Thoracic aorta (tissue), 2 donors: ENCODE measurements at regions not wholly inside any gene's neighbourhood (a gene's known extent, or its start where the extent isn't known, plus 50 kb on each side); places are given as distances from the start of the nearest gene placed in this dataset.

Source experiments
- ATAC-seq: fragments of 150-250 bp; one replicate; pipeline ENCODE4 v1.8.0; 2017; ENCODE audit warnings: low read depth; ENCODE audit not compliant: insufficient number of reproducible peaks, low FRiP score
- DNase-seq: peaks from one replicate; pipeline ENCODE4 v3.0.0-alpha.2; 2020; ENCODE audit warnings: low spot score
- H3K27ac ChIP-seq, 2 donors: fragments of 200-600 bp; sonication (generic); 1 replicate in 1 of 2; 2 replicates in 1 of 2; pipeline ENCODE4 v1.5.1; 2016; ENCODE audit warnings: mild to moderate bottlenecking in 2 of 2, moderate library complexity in 2 of 2
- H3K27me3 ChIP-seq: fragments of 200-600 bp; sonication (generic); replicated peaks from 2 replicates; pipeline ENCODE4 v1.6.0; 2016; ENCODE audit warnings: mild to moderate bottlenecking; ENCODE audit not compliant: insufficient read depth
- H3K36me3 ChIP-seq: fragments of 200-600 bp; sonication (generic); one replicate; pipeline ENCODE4 v1.5.1; 2016
- H3K4me1 ChIP-seq, 2 donors: fragments of 200-600 bp; sonication (generic); 1 replicate in 1 of 2; 2 replicates in 1 of 2; pipeline versions ENCODE4 v1.5.1 to v1.6.0; 2016; ENCODE audit warnings: low read depth in 2 of 2, mild to moderate bottlenecking in 1 of 2; ENCODE audit not compliant: control insufficient read depth in 1 of 2
- H3K4me3 ChIP-seq: fragments of 200-600 bp; sonication (generic); 2 replicates; pipeline ENCODE4 v1.5.1; 2016; ENCODE audit warnings: mild to moderate bottlenecking
- H3K9me3 ChIP-seq: fragments of 200-600 bp; sonication (generic); 2 replicates; pipeline ENCODE4 v1.5.1; 2016
- CTCF ChIP-seq: fragments of 200-600 bp; sonication (generic); IDR thresholded peaks from one replicate; pipeline ENCODE4 v1.5.1; 2019; ENCODE audit warnings: antibody characterized with exemption

GRCh38 chr7:46775776-46776175, 806.1 kb downstream of the TNS3 start:
- no peak overlapping the region for H3K4me3 ChIP-seq
- H3K27me3 ChIP-seq: no peaks in the 10 kb centered on the region
- H3K9me3 ChIP-seq: no peaks in the 10 kb centered on the region
- ATAC-seq (no peak), DNase-seq (no peak)
- H3K4me1 ChIP-seq: peaks cover 25 to 40% of the 10 kb centered on the region in 2 donors
- TF ChIP-seq CTCF: no peak
- no peaks in the 10 kb centered on the region for H3K36me3 ChIP-seq
- H3K27ac ChIP-seq: no peak overlapping the region

GRCh38 chr7:46775020-46775419, 806.9 kb downstream of the TNS3 start:
- no peak for ATAC-seq
- Histone ChIP-seq H3K27ac (peak overlapping the region; percentile 85 to 86), H3K27me3 (no peaks in the 10 kb centered on the region), H3K9me3 (no peaks in the 10 kb centered on the region), H3K4me3 (no peak overlapping the region), H3K4me1 (peaks cover 25 to 40% of the 10 kb centered on the region in 2 donors), H3K36me3 (no peaks in the 10 kb centered on the region)
- no peak for TF ChIP-seq CTCF
- no peak for DNase-seq

GRCh38 chr7:46774515-46774914, 807.4 kb downstream of the TNS3 start:
- peak overlapping the region; percentile 85 to 86 for H3K27ac ChIP-seq
- no peaks in the 10 kb centered on the region for H3K36me3 ChIP-seq
- no peak for TF ChIP-seq CTCF
- peaks cover 25 to 40% of the 10 kb centered on the region in 2 donors for H3K4me1 ChIP-seq
- no peaks in the 10 kb centered on the region for H3K9me3 ChIP-seq
- no peaks in the 10 kb centered on the region for H3K27me3 ChIP-seq
- no peak overlapping the region for H3K4me3 ChIP-seq
- no peak for ATAC-seq
- no peak for DNase-seq

GRCh38 chr7:46772776-46773175, 809.1 kb downstream of the TNS3 start:
- TF ChIP-seq CTCF: no peak
- ATAC-seq: peak; percentile 71
- Histone ChIP-seq H3K36me3 (no peaks in the 10 kb centered on the region), H3K27me3 (no peaks in the 10 kb centered on the region), H3K4me3 (no peak overlapping the region), H3K9me3 (no peaks in the 10 kb centered on the region), H3K27ac (peak overlapping the region; percentile 85 to 86), H3K4me1 (peaks cover 25 to 40% of the 10 kb centered on the region in 2 donors)
- no peak for DNase-seq

- Histone ChIP-seq H3K36me3 (no peaks in the 10 kb centered on the region), H3K4me1 (peaks cover 24 to 27% of the 10 kb centered on the region in 2 donors), H3K4me3 (no peak overlapping the region), H3K27ac (no peak overlapping the region), H3K9me3 (no peaks in the 10 kb centered on the region), H3K27me3 (no peaks in the 10 kb centered on the region)
- TF ChIP-seq CTCF: no peak
- ATAC-seq: no peak
- no peak for DNase-seq
Observed at GRCh38 chr7:46767071-46767470, 814.8 kb downstream of the TNS3 start.
